LNCAP (cell line): ENCODE measurements at regions not wholly inside any gene's neighbourhood (a gene's known extent, or its start where the extent isn't known, plus 50 kb on each side); places are given as distances from the start of the nearest gene placed in this dataset.

ENCODE experiments used
- CTCF ChIP-seq: fragments of 450-650 bp; IDR thresholded peaks from 2 replicates; pipeline ENCODE4 v1.5.1; 2017; ENCODE audit warnings: mild to moderate bottlenecking

GRCh38 chr3:22039161-22039560 is 288.2 kb upstream of the ZNF385D start:
- TF ChIP-seq CTCF: no peak

- TF ChIP-seq CTCF: no peak
These were observed 289.1 kb upstream of the ZNF385D start for GRCh38 chr3:22040150-22040549.

GRCh38 chr3:22045882-22046281 is 294.9 kb upstream of the ZNF385D start:
- no peak for TF ChIP-seq CTCF

- no peak for TF ChIP-seq CTCF
These were observed 312.5 kb upstream of the ZNF385D start for GRCh38 chr3:22063500-22063899.

- no peak for TF ChIP-seq CTCF
These were observed 317.6 kb upstream of the ZNF385D start for GRCh38 chr3:22068619-22069018.

GRCh38 chr3:22088204-22088603 is 337.2 kb upstream of the ZNF385D start:
- no peak for TF ChIP-seq CTCF

GRCh38 chr3:22089284-22089683 is 338.3 kb upstream of the ZNF385D start:
- TF ChIP-seq CTCF: peak; percentile 64

GRCh38 chr3:22091329-22091728 is 340.3 kb upstream of the ZNF385D start:
- no peak for TF ChIP-seq CTCF
